Activated naive CD4-positive, alpha-beta T cell treated with anti-CD3 and anti-CD28 coated beads, Interleukin-2, amount 50 U/mL, for 24 hours (primary cell): ENCODE measurements at regions not wholly inside any gene's neighbourhood (a gene's known extent, or its start where the extent isn't known, plus 50 kb on each side); places are given as distances from the start of the nearest gene placed in this dataset.
"Not testable (repeated sequence)": the region's sequence is repeated elsewhere in the genome, so short reads cannot be mapped to it uniquely, and the experiment has no call there.

Experiments used
- H3K27ac Mint-ChIP-seq: one replicate; pipeline ENCODE4 v1.8.0; 2021; ENCODE audit warnings: mild to moderate bottlenecking, mixed read lengths
- H3K27me3 Mint-ChIP-seq: one replicate; pipeline ENCODE4 v1.8.0; 2021; ENCODE audit warnings: mixed read lengths
- H3K36me3 Mint-ChIP-seq: one replicate; pipeline ENCODE4 v1.8.0; 2021; ENCODE audit warnings: mixed read lengths
- H3K4me1 Mint-ChIP-seq: one replicate; pipeline ENCODE4 v1.8.0; 2021; ENCODE audit warnings: mixed read lengths
- H3K4me3 Mint-ChIP-seq: one replicate; pipeline ENCODE4 v1.8.0; 2021; ENCODE audit warnings: mild to moderate bottlenecking, mixed read lengths
- H3K9me3 Mint-ChIP-seq: one replicate; pipeline ENCODE4 v1.8.0; 2021; ENCODE audit warnings: mixed read lengths

- Mint-ChIP-seq H3K27me3 (peaks cover 9% of the 10 kb centered on the region), H3K4me3 (no peak overlapping the region), H3K4me1 (peaks cover 4% of the 10 kb centered on the region), H3K9me3 (no peaks in the 10 kb centered on the region), H3K27ac (no peak overlapping the region), H3K36me3 (no peaks in the 10 kb centered on the region)
These were observed 96.6 kb upstream of the PCED1B start for GRCh38 chr12:46982629-46983392.

- peaks cover 4% of the 10 kb centered on the region for H3K4me1 Mint-ChIP-seq
- no peaks in the 10 kb centered on the region for H3K9me3 Mint-ChIP-seq
- H3K4me3 Mint-ChIP-seq = no peak overlapping the region
- peaks cover 1% of the 10 kb centered on the region for H3K36me3 Mint-ChIP-seq
- no peak overlapping the region for H3K27ac Mint-ChIP-seq
- peaks cover 8% of the 10 kb centered on the region for H3K27me3 Mint-ChIP-seq
These were observed 96.0 kb upstream of the PCED1B start for GRCh38 chr12:46983393-46983793.

GRCh38 chr12:46983959-46984841 is 95.2 kb upstream of the PCED1B start:
- Mint-ChIP-seq H3K27ac (no peak overlapping the region), H3K4me1 (peaks cover 4% of the 10 kb centered on the region), H3K36me3 (peaks cover 1% of the 10 kb centered on the region), H3K27me3 (peaks cover 9% of the 10 kb centered on the region), H3K9me3 (no peaks in the 10 kb centered on the region), H3K4me3 (no peak overlapping the region)

GRCh38 chr12:46985816-46986215 is 93.6 kb upstream of the PCED1B start:
- Mint-ChIP-seq H3K27me3 (peaks cover 14% of the 10 kb centered on the region), H3K4me3 (no peak overlapping the region), H3K9me3 (peaks cover 11% of the 10 kb centered on the region), H3K4me1 (peaks cover 4% of the 10 kb centered on the region), H3K36me3 (peaks cover 9% of the 10 kb centered on the region), H3K27ac (no peak overlapping the region)

- not testable (repeated sequence) for H3K4me1 Mint-ChIP-seq, H3K4me3 Mint-ChIP-seq, H3K27ac Mint-ChIP-seq
- H3K36me3 Mint-ChIP-seq = peaks cover 10% of the 10 kb centered on the region
- H3K27me3 Mint-ChIP-seq = peaks cover 15% of the 10 kb centered on the region
- H3K9me3 Mint-ChIP-seq = peaks cover 11% of the 10 kb centered on the region
These were observed 91.3 kb upstream of the PCED1B start for GRCh38 chr12:46988122-46988521.

- no peak overlapping the region for H3K4me3 Mint-ChIP-seq
- no peaks in the 10 kb centered on the region for H3K4me1 Mint-ChIP-seq
- peaks cover 10% of the 10 kb centered on the region for H3K27me3 Mint-ChIP-seq
- H3K36me3 Mint-ChIP-seq = peaks cover 10% of the 10 kb centered on the region
- peaks cover 11% of the 10 kb centered on the region for H3K9me3 Mint-ChIP-seq
- H3K27ac Mint-ChIP-seq = no peak overlapping the region
These were observed 89.2 kb upstream of the PCED1B start for GRCh38 chr12:46990211-46990610.

- H3K27ac Mint-ChIP-seq, H3K4me3 Mint-ChIP-seq, H3K27me3 Mint-ChIP-seq, H3K4me1 Mint-ChIP-seq: not testable (repeated sequence)
- Mint-ChIP-seq H3K9me3 (peaks cover 11% of the 10 kb centered on the region), H3K36me3 (peaks cover 10% of the 10 kb centered on the region)
These were observed 87.4 kb upstream of the PCED1B start for GRCh38 chr12:46992051-46992450.

GRCh38 chr12:46998811-46999368 is 80.5 kb upstream of the PCED1B start:
- Mint-ChIP-seq H3K4me3 (no peak overlapping the region), H3K9me3 (no peaks in the 10 kb centered on the region)

GRCh38 chr12:47004634-47005033 is 74.8 kb upstream of the PCED1B start:
- Mint-ChIP-seq H3K4me1 (no peaks in the 10 kb centered on the region), H3K27me3 (peaks cover 13% of the 10 kb centered on the region), H3K4me3 (no peak overlapping the region), H3K36me3 (no peaks in the 10 kb centered on the region), H3K27ac (no peak overlapping the region), H3K9me3 (no peaks in the 10 kb centered on the region)

More at GRCh38 chr12:46998811-46999368, 80.5 kb upstream of the PCED1B start:
- Mint-ChIP-seq H3K36me3 (no peaks in the 10 kb centered on the region), H3K27ac (no peak overlapping the region), H3K27me3 (no peaks in the 10 kb centered on the region), H3K4me1 (no peaks in the 10 kb centered on the region)

GRCh38 chr12:47007048-47007447 is 72.4 kb upstream of the PCED1B start:
- Mint-ChIP-seq H3K4me3 (no peak overlapping the region), H3K27me3 (peaks cover 13% of the 10 kb centered on the region), H3K27ac (no peak overlapping the region)

GRCh38 chr12:47012552-47012951 is 66.9 kb upstream of the PCED1B start:
- Mint-ChIP-seq H3K4me3 (no peak overlapping the region), H3K36me3 (peaks cover 2% of the 10 kb centered on the region), H3K4me1 (no peaks in the 10 kb centered on the region), H3K27me3 (peaks cover 8% of the 10 kb centered on the region), H3K27ac (no peak overlapping the region), H3K9me3 (no peaks in the 10 kb centered on the region)

More at GRCh38 chr12:47007048-47007447, 72.4 kb upstream of the PCED1B start:
- no peaks in the 10 kb centered on the region for H3K9me3 Mint-ChIP-seq
- no peaks in the 10 kb centered on the region for H3K36me3 Mint-ChIP-seq
- no peaks in the 10 kb centered on the region for H3K4me1 Mint-ChIP-seq

- H3K27me3 Mint-ChIP-seq = peaks cover 5% of the 10 kb centered on the region
- H3K36me3 Mint-ChIP-seq = peaks cover 2% of the 10 kb centered on the region
- no peaks in the 10 kb centered on the region for H3K4me1 Mint-ChIP-seq
- H3K27ac Mint-ChIP-seq = no peak overlapping the region
- H3K9me3 Mint-ChIP-seq = no peaks in the 10 kb centered on the region
- no peak overlapping the region for H3K4me3 Mint-ChIP-seq
These were observed 64.9 kb upstream of the PCED1B start for GRCh38 chr12:47014474-47014873.

- no peaks in the 10 kb centered on the region for H3K4me1 Mint-ChIP-seq
- H3K36me3 Mint-ChIP-seq = peaks cover 2% of the 10 kb centered on the region
- no peak overlapping the region for H3K27ac Mint-ChIP-seq
- no peaks in the 10 kb centered on the region for H3K9me3 Mint-ChIP-seq
- no peak overlapping the region for H3K4me3 Mint-ChIP-seq
- H3K27me3 Mint-ChIP-seq = peaks cover 5% of the 10 kb centered on the region
These were observed 64.0 kb upstream of the PCED1B start for GRCh38 chr12:47015381-47015780.

- no peak overlapping the region for H3K27ac Mint-ChIP-seq
- H3K9me3 Mint-ChIP-seq = no peaks in the 10 kb centered on the region
- H3K4me1 Mint-ChIP-seq = no peaks in the 10 kb centered on the region
- peaks cover 5% of the 10 kb centered on the region for H3K27me3 Mint-ChIP-seq
- peaks cover 2% of the 10 kb centered on the region for H3K36me3 Mint-ChIP-seq
- H3K4me3 Mint-ChIP-seq = no peak overlapping the region
These were observed 62.2 kb upstream of the PCED1B start for GRCh38 chr12:47017041-47017713.

- Mint-ChIP-seq H3K36me3 (peaks cover 2% of the 10 kb centered on the region), H3K4me1 (no peaks in the 10 kb centered on the region), H3K27me3 (peaks cover 5% of the 10 kb centered on the region), H3K27ac (no peak overlapping the region), H3K4me3 (no peak overlapping the region), H3K9me3 (no peaks in the 10 kb centered on the region)
These were observed 61.4 kb upstream of the PCED1B start for GRCh38 chr12:47017901-47018475.
